ENCODE measurements at regions not wholly inside any gene's neighbourhood (a gene's known extent, or its start where the extent isn't known, plus 50 kb on each side); places are given as distances from the start of the nearest gene placed in this dataset.

GRCh38 chr1:56229186-56229585, 350.2 kb downstream of the PLPP3 start:
- TF ChIP-seq CTCF (conservative IDR thresholded peaks at IDR 0.05) (no peak), EZH2 (IDR thresholded peaks at IDR 0.05; ENCODE audit: low read depth) (no peak)
